ENCODE measurements at regions not wholly inside any gene's neighbourhood (a gene's known extent, or its start where the extent isn't known, plus 50 kb on each side); places are given as distances from the start of the nearest gene placed in this dataset.
"Not testable (repeated sequence)": the region's sequence is repeated elsewhere in the genome, so short reads cannot be mapped to it uniquely, and the experiment has no call there.

DNA sequence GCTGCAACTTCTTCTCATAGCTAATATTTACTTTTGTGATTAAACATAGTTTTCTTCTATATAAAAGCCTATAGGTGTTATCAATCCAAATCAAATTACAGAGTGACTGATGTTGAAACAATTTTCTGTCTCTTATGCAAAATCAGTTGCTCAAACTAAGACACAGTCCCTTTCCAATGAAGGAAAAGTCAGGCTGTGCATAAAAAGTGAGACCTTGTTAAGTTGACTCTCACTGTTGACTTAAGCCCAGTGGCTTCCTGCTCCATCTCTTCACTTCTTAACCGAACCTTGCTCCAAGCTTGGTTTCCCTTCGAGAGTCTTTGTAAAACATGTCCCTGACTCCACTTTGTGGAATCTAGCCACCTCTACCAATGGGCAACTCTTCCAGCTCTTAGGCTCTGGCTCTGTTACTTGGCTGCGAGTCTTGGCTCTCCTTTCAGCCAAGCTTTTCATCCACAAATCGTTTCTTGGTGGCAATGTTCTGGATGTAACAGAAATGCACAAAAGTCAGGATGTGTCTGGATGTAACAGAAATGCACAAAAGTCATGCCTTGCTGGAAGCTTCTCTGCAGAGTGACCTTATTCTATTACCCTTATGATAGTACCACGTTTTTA, 118.9 kb downstream of the LIG4 start:
- no peak for ATAC-seq
- Mint-ChIP-seq H3K27ac (no peak overlapping the region), H3K27me3 (peaks cover 15% of the 10 kb centered on the region), H3K4me1 (no peaks in the 10 kb centered on the region), H3K9me3 (no peaks in the 10 kb centered on the region), H3K36me3 (no peaks in the 10 kb centered on the region), H3K4me3 (no peak overlapping the region)

DNA sequence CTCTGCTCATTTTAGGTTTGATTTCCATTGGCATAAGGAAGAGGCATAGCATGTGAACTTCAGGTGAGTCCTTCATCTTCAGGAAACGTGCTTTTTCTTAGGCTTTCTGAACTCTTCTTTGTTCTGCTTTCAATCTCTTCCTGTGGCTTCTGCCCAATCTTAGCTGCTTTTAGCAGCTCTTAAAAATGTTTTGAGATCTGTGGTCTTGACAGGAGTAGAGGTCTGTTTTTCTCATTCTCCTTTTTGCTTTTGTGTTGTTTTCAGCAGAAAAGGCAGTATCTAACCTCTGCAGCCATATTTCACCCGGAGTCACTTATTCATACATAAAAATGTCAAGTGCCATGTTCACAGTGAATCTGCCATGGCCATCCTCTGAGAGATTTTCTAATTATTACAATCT, 120.3 kb downstream of the LIG4 start:
- Mint-ChIP-seq H3K4me3 (no peak overlapping the region), H3K36me3 (no peaks in the 10 kb centered on the region), H3K4me1 (no peaks in the 10 kb centered on the region), H3K27me3 (peaks cover 15% of the 10 kb centered on the region), H3K9me3 (no peaks in the 10 kb centered on the region), H3K27ac (no peak overlapping the region)
- no peak for ATAC-seq

DNA sequence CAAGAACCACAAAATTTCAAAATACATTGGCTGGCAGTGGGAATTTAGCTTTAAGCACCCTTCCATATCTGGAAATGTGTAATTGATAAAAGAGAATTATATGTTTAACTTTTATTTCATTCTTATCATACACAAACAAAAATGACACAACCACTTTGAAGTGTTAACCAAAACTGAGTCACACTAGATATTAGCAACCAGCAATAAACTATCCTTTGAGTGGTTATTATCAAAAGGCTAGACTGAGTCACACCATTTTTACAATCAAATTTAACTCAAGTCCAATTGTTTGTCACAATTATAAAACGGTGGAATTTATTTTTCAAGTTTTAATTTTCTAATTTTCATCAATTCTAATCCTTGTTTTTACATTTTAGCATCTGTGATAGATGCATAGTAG, 121.7 kb downstream of the LIG4 start:
- no peaks in the 10 kb centered on the region for H3K4me1 Mint-ChIP-seq
- no peak for ATAC-seq
- H3K4me3 Mint-ChIP-seq: no peak overlapping the region
- no peaks in the 10 kb centered on the region for H3K36me3 Mint-ChIP-seq
- H3K9me3 Mint-ChIP-seq: no peaks in the 10 kb centered on the region
- H3K27ac Mint-ChIP-seq: no peak overlapping the region
- peaks cover 6% of the 10 kb centered on the region for H3K27me3 Mint-ChIP-seq

DNA sequence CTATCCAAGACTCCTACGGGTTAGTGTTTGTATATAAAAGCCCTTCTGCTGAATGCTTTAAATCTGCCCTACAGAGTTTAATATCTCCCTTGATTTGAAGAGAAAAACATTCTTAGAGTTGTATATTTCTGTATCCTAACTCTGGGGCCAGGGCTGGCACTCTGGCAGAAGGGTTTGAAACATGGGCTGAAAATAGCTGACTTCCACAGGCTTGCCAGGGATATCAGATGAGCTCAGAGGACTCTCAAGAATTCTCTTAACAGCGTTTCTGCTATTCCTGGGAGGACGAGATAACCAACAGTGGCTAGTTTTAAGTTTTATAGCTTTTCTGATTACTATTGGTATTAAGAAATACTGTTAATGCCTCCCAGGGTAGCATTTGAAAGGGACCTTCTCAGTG, 127.5 kb downstream of the LIG4 start:
- H3K4me1 Mint-ChIP-seq: no peaks in the 10 kb centered on the region
- no peaks in the 10 kb centered on the region for H3K36me3 Mint-ChIP-seq
- no peak overlapping the region for H3K27ac Mint-ChIP-seq
- H3K27me3 Mint-ChIP-seq: no peaks in the 10 kb centered on the region
- peaks cover 3% of the 10 kb centered on the region for H3K9me3 Mint-ChIP-seq
- no peak for ATAC-seq
- H3K4me3 Mint-ChIP-seq: no peak overlapping the region

DNA sequence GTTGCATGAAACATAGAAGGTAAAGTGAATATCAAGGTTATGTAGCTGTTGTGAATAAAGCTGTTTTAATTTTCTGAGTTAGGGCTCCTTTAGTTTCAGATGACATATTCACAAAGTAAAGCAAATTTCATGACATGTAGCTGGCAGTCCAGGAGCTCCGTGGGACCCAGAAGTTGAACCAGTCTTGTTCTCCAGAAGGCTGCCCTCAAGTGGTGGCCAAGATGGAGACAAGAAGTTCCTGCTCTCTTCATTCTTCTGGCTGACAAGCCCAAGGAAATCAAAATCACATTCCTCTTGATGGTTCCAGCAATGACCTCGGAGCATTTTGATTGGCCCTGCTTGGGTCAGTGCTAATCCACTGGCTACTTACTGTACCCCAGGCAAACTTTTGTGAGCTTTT, 128.7 kb downstream of the LIG4 start:
- no peak overlapping the region for H3K27ac Mint-ChIP-seq
- H3K27me3 Mint-ChIP-seq: no peaks in the 10 kb centered on the region
- no peak overlapping the region for H3K4me3 Mint-ChIP-seq
- H3K9me3 Mint-ChIP-seq: peaks cover 3% of the 10 kb centered on the region
- no peak for ATAC-seq
- H3K36me3 Mint-ChIP-seq: no peaks in the 10 kb centered on the region
- no peaks in the 10 kb centered on the region for H3K4me1 Mint-ChIP-seq

DNA sequence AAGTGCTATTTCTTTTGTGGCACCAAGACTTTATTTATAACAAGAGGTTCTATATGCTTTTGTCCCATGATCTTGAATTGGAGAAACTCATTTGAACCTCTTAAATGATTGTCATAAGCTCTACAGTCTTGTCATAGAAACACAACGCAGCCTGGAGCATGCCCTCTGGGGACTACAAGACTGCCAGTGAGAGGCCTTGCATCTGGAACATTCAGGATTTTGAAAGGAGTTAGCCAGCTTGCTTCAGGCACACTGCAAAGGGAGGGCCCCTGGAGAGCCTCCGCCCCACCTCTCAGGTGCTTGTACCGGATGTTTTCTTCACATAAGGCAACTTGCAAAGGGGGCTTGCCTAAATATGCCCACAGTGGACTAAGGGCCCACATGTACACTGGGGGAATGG, 130.5 kb downstream of the LIG4 start:
- H3K36me3 Mint-ChIP-seq: no peaks in the 10 kb centered on the region
- no peaks in the 10 kb centered on the region for H3K4me1 Mint-ChIP-seq
- H3K9me3 Mint-ChIP-seq: peaks cover 3% of the 10 kb centered on the region
- no peak overlapping the region for H3K4me3 Mint-ChIP-seq
- H3K27ac Mint-ChIP-seq: no peak overlapping the region
- ATAC-seq: no peak
- H3K27me3 Mint-ChIP-seq: no peaks in the 10 kb centered on the region

DNA sequence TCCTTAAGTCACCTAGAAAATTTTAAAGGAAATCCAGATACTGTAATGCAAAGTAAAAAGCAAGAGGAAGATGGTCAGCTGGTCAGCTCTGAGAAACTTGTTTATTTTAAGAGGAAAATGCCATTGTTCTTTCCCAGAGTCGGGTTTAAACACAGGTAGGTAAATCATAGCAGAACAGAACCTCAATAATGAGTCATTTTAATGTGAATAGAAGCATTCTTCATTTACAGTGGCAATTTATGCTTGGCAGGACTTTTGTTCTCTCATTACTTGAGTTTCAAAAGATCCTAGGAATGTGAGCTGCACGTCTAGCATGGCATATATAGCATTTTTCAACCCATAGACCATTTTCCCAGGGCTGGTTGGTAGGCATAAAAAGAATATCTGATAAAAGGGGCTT, 132.3 kb downstream of the LIG4 start:
- Mint-ChIP-seq H3K4me3 (no peak overlapping the region), H3K27me3 (no peaks in the 10 kb centered on the region)

DNA sequence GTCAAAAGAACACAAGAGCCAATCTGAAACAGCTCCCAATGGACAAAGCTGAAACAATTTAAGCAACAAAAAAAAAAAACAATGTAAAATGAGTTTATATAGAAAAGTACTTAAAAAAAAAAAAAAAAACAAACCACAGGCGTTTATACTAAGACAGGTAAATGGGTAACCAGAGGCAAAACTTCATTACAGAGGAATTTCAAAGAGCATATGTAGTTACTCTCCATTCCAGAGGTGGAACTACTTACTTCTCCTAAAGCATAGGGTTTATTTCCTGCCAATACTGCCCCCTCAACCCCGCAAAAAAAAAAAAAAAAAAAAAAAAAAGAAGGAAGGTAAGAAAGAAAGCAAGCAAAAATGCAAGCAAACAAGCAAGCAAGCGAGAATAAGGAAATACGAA, 132.9 kb downstream of the LIG4 start:
- Mint-ChIP-seq H3K4me3 (no peak overlapping the region), H3K4me1 (no peaks in the 10 kb centered on the region), H3K9me3 (peaks cover 12% of the 10 kb centered on the region), H3K27me3 (no peaks in the 10 kb centered on the region), H3K27ac (no peak overlapping the region), H3K36me3 (no peaks in the 10 kb centered on the region)
- ATAC-seq: no peak

More for the DNA sequence above, 132.3 kb downstream of the LIG4 start:
- Mint-ChIP-seq H3K27ac (no peak overlapping the region), H3K4me1 (no peaks in the 10 kb centered on the region), H3K36me3 (no peaks in the 10 kb centered on the region), H3K9me3 (peaks cover 9% of the 10 kb centered on the region)
- ATAC-seq: no peak

DNA sequence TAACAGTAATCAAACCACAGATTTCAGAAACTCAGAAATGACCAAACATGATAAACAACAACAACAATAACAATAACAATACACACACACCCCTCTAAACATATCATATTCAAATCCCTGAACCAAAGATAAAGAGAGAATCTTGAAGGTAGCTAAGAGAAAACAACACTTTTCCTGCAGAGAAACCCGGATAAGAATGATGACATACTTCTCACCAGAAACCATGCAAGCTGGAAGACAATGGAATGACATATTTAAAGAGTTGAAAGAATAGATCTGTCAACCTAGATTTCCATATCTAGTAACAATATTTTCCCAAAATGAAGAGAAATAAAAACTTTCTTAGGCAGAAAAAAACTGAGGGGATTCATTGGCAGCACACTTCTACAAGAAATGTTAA, 138.1 kb downstream of the LIG4 start:
- H3K36me3 Mint-ChIP-seq: no peaks in the 10 kb centered on the region
- ATAC-seq: no peak
- H3K9me3 Mint-ChIP-seq: peaks cover 23% of the 10 kb centered on the region
- no peak overlapping the region for H3K27ac Mint-ChIP-seq
- no peaks in the 10 kb centered on the region for H3K27me3 Mint-ChIP-seq
- H3K4me3 Mint-ChIP-seq: no peak overlapping the region
- no peaks in the 10 kb centered on the region for H3K4me1 Mint-ChIP-seq

DNA sequence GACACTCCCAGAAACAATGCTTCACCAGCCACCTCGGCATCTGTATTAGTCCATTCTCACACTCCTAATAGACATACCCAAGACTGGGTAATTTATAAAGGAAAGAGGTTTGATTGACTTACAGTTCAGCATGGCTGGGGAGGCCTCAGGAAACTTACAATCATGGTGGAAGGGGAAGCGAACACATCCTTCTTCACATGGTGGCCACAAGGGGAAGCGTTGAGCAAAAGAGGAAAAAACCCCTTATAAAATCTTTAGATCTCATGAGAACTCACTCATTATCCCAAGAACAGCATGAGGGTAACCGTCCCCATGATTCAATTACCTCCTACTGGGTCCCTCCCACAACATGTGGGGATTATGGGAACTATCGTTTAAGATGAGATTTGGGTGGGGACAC, 140.9 kb downstream of the LIG4 start:
- H3K36me3 Mint-ChIP-seq, H3K27me3 Mint-ChIP-seq, H3K4me3 Mint-ChIP-seq, ATAC-seq, H3K4me1 Mint-ChIP-seq, H3K27ac Mint-ChIP-seq: not testable (repeated sequence)
- H3K9me3 Mint-ChIP-seq: peaks cover 32% of the 10 kb centered on the region

DNA sequence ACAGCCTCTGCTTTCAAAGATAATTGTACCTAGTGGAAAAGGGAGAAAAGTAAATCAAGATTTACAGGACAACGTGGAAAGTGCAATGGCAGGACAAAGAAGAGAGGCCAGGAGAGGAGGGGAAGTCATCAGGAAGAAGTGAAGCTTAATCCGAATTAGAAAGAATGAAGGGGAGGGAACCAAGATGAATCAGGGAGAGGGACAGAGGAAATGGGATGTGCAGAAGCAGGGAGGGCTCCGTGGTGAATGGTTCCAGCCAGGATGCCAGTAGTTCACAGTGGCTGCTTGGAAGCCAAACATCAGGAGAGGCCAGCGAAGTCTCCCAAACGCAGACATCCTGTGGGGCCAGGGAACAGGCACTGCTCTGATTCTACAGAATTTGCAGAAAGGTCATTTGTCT, 144.4 kb downstream of the LIG4 start:
- H3K27me3 Mint-ChIP-seq: no peaks in the 10 kb centered on the region
- no peaks in the 10 kb centered on the region for H3K36me3 Mint-ChIP-seq
- H3K9me3 Mint-ChIP-seq: peaks cover 24% of the 10 kb centered on the region
- H3K27ac Mint-ChIP-seq: no peak overlapping the region
- ATAC-seq: no peak
- H3K4me3 Mint-ChIP-seq: no peak overlapping the region
- no peaks in the 10 kb centered on the region for H3K4me1 Mint-ChIP-seq

DNA sequence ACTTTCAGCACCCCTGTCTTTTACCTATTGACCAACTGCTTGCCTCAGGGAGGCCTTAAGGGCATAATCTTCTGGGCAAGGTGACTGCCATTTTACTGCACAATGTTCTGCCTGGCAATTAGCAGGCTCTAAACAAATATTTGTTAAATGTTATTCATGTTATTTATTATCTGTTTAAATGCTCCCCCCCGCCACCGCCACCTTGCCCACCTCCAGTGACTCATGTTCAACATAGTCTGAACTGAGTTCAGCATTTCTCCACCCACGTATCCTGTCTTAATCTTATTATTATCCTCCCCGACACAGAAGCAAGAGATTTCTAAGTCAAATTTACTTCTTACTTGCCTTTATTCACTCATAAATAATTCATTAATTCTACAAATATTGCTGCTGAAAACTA, 144.8 kb downstream of the LIG4 start:
- peaks cover 24% of the 10 kb centered on the region for H3K9me3 Mint-ChIP-seq
- no peaks in the 10 kb centered on the region for H3K36me3 Mint-ChIP-seq
- H3K4me1 Mint-ChIP-seq: no peaks in the 10 kb centered on the region
- no peak overlapping the region for H3K4me3 Mint-ChIP-seq
- ATAC-seq: no peak
- no peaks in the 10 kb centered on the region for H3K27me3 Mint-ChIP-seq
- no peak overlapping the region for H3K27ac Mint-ChIP-seq

DNA sequence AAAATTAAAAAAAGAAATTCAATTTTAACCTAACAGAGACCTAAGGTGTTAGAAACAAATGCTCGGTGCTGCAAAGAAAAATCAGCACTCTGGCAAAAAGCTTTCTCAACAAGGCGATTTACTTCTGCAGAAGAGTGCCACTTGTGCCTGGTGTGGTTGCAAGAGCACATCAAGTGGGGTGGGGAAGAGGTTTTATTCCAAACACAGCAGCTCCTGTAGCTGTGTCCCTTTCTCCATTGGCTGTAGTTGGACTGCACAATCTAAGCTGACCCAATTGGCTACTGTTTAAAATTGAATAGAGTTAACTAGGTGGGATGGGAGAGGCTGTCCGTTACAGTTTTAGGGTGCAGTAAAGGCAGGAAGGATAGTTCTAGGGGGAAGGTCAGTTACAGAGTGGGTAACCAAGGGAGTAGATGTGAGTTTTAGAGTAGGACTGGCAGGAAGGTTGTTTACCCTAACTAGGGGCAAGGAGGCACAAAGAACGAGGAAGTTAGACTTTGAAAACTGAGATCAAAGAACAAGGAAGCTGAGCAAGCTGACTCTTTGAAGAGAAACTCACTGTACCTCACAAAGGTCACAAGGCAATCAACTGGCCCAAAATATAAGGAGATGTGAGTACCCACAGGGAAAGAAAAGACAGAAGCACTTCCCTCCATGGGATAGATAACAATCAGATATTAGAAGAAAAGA, 145.7 kb downstream of the LIG4 start:
- Mint-ChIP-seq H3K4me1 (no peaks in the 10 kb centered on the region), H3K27me3 (no peaks in the 10 kb centered on the region), H3K36me3 (no peaks in the 10 kb centered on the region), H3K4me3 (no peak overlapping the region), H3K9me3 (peaks cover 27% of the 10 kb centered on the region), H3K27ac (no peak overlapping the region)
- no peak for ATAC-seq

DNA sequence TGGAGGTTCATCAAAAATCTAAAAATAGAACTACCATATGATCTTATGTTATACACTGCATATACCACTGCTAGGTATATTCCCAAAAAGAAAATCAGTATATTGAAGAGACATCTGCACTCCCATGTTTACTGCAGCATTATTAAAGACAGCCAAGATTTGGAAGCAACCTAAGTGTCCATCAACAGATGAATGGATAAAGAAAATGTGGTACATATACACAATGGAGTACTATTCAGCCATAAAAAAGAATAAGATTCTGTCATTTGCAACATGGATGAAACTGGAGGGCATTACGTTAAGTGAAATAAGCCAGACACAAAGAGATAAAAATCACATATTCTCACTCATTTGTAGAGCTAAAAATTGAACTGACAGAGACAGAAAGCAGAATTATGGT, 151.0 kb downstream of the LIG4 start:
- not testable (repeated sequence) for H3K4me1 Mint-ChIP-seq, H3K4me3 Mint-ChIP-seq, H3K27ac Mint-ChIP-seq, H3K27me3 Mint-ChIP-seq, ATAC-seq, H3K36me3 Mint-ChIP-seq
- peaks cover 22% of the 10 kb centered on the region for H3K9me3 Mint-ChIP-seq

DNA sequence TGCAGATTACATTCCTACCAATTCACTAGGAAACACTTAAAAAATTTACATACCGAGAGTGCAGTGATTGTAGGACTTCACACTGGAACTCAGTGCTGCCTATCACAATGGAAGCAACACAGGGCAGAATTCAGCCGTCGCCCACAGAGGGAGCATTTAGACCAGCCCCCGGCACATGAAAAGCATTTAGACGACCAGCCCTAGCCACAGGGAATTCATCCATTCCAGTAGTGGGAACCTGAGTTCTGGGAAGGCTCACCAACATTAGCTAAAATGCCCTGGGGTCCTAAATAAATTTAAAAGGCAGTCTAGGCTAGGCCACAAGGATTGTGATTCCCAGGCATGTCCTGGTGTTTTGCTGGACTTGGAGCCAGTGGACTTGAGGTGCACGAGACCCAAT, 155.2 kb downstream of the LIG4 start:
- Mint-ChIP-seq H3K4me3 (no peak overlapping the region), H3K27ac (no peak overlapping the region), H3K4me1 (no peaks in the 10 kb centered on the region), H3K9me3 (peaks cover 14% of the 10 kb centered on the region), H3K27me3 (no peaks in the 10 kb centered on the region), H3K36me3 (no peaks in the 10 kb centered on the region)
- ATAC-seq: no peak

DNA sequence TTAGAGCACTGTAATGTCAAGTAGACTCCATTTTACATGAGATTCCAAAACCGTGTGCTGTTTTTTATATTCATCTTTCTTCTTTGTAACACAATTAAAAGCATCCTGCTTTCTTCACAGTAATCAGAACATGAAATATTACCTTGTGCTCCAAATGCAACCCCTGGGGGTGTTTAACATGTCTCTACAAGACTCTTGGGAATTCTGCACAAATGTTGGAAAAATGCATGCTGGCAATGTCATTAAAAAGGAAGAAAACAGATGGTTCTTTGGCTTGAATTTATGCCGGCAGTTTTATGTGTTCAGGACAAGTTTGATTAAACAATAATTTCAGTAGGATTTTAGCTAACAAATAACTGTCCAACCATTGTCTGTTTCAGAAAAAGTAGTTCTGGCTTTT, 159.1 kb downstream of the LIG4 start:
- Mint-ChIP-seq H3K9me3 (peaks cover 7% of the 10 kb centered on the region), H3K27ac (no peak overlapping the region), H3K4me1 (no peaks in the 10 kb centered on the region), H3K27me3 (no peaks in the 10 kb centered on the region), H3K4me3 (no peak overlapping the region), H3K36me3 (no peaks in the 10 kb centered on the region)
- no peak for ATAC-seq
